ENCODE measurements at regions not wholly inside any gene's neighbourhood (a gene's known extent, or its start where the extent isn't known, plus 50 kb on each side); places are given as distances from the start of the nearest gene placed in this dataset.

- H3K4me3 ChIP-seq (ENCODE audit: low read length), result no peak overlapping the region
- no peak for DNase-seq (ENCODE audit: low read depth)
- TF ChIP-seq CTCF (conservative IDR thresholded peaks at IDR 0.05; ENCODE audit: low read length), result no peak
These were observed 786.5 kb upstream of the ACO1 start for GRCh38 chr9:31597977-31598376.

GRCh38 chr9:31601666-31602065, 782.8 kb upstream of the ACO1 start:
- no peak for TF ChIP-seq CTCF (conservative IDR thresholded peaks at IDR 0.05; ENCODE audit: low read length)
- no peak for DNase-seq (ENCODE audit: low read depth)

GRCh38 chr9:31604531-31604930, 779.9 kb upstream of the ACO1 start:
- no peak for DNase-seq (ENCODE audit: low read depth)
- no peak overlapping the region for H3K4me3 ChIP-seq (ENCODE audit: low read length)
- no peak for TF ChIP-seq CTCF (conservative IDR thresholded peaks at IDR 0.05; ENCODE audit: low read length)

More at GRCh38 chr9:31601666-31602065, 782.8 kb upstream of the ACO1 start:
- no peak overlapping the region for H3K4me3 ChIP-seq (ENCODE audit: low read length)

- H3K4me3 ChIP-seq (ENCODE audit: low read length), result no peak overlapping the region
- no peak for TF ChIP-seq CTCF (conservative IDR thresholded peaks at IDR 0.05; ENCODE audit: low read length)
- DNase-seq (ENCODE audit: low read depth), result no peak
These were observed 779.3 kb upstream of the ACO1 start for GRCh38 chr9:31605164-31605563.

GRCh38 chr9:31606678-31607077, 777.8 kb upstream of the ACO1 start:
- DNase-seq (ENCODE audit: low read depth), result no peak
- H3K4me3 ChIP-seq (ENCODE audit: low read length), result no peak overlapping the region
- TF ChIP-seq CTCF (conservative IDR thresholded peaks at IDR 0.05; ENCODE audit: low read length), result no peak

- TF ChIP-seq CTCF (conservative IDR thresholded peaks at IDR 0.05; ENCODE audit: low read length), result no peak
- DNase-seq (ENCODE audit: low read depth), result no peak
- H3K4me3 ChIP-seq (ENCODE audit: low read length), result no peak overlapping the region
These were observed 776.0 kb upstream of the ACO1 start for GRCh38 chr9:31608416-31608815.

GRCh38 chr9:31608881-31609280, 775.6 kb upstream of the ACO1 start:
- TF ChIP-seq CTCF (conservative IDR thresholded peaks at IDR 0.05; ENCODE audit: low read length), result no peak
- DNase-seq (ENCODE audit: low read depth), result no peak
- no peak overlapping the region for H3K4me3 ChIP-seq (ENCODE audit: low read length)

All from AG10803 (cell line).